ENCODE measurements at regions not wholly inside any gene's neighbourhood (a gene's known extent, or its start where the extent isn't known, plus 50 kb on each side); places are given as distances from the start of the nearest gene placed in this dataset.

GRCh38 chr1:224558904-224559303 lies 57.2 kb upstream of the CNIH3 start:
- TF ChIP-seq CTCF (IDR thresholded peaks at IDR 0.05) = no peak
- no peak for TF ChIP-seq POLR2A (IDR thresholded peaks at IDR 0.05)
- TF ChIP-seq POLR2AphosphoS5 (IDR thresholded peaks at IDR 0.05) = no peak
